Liver (tissue), 3 donors: ENCODE measurements at regions not wholly inside any gene's neighbourhood (a gene's known extent, or its start where the extent isn't known, plus 50 kb on each side); places are given as distances from the start of the nearest gene placed in this dataset.

Experiments used
- EGR1 ChIP-seq, 2 donors: IDR thresholded peaks; 2 replicates each; pipeline ENCODE4 v1.6.1; 2016 to 2018; ENCODE audit warnings: antibody characterized with exemption in 2 of 2, low read depth in 2 of 2
- FOXA2 ChIP-seq: IDR thresholded peaks from 2 replicates; pipeline ENCODE4 v1.6.1; 2016; ENCODE audit warnings: antibody characterized with exemption
- JUND ChIP-seq, 2 donors: IDR thresholded peaks; 2 replicates each; pipeline ENCODE4 v1.6.1; 2016; ENCODE audit warnings: antibody characterized with exemption in 2 of 2
- SP1 ChIP-seq: IDR thresholded peaks from 2 replicates; pipeline ENCODE4 v1.6.1; 2018; ENCODE audit warnings: antibody characterized with exemption, mild to moderate bottlenecking
- TAF1 ChIP-seq: conservative IDR thresholded peaks from 2 replicates; pipeline ENCODE4 v1.6.1; 2016; ENCODE audit warnings: antibody characterized with exemption, mild to moderate bottlenecking
- YY1 ChIP-seq: IDR thresholded peaks from 2 replicates; pipeline ENCODE4 v1.6.1; 2016; ENCODE audit warnings: antibody characterized with exemption, mild to moderate bottlenecking
- TF ChIP-seq, protein P1 (sequence below): fragments of 150-350 bp; IDR thresholded peaks from 2 replicates; pipeline ENCODE4 v1.5.1; 2017; ENCODE audit warnings: improper control_type of control experiment, low read depth, low read length; ENCODE audit not compliant: missing input control
- TF ChIP-seq, protein P2 (sequence below): IDR thresholded peaks from 2 replicates; pipeline ENCODE4 v1.6.1; 2016; ENCODE audit warnings: antibody characterized with exemption
- TF ChIP-seq, protein P3 (sequence below): IDR thresholded peaks from 2 replicates; pipeline ENCODE4 v1.6.1; 2016; ENCODE audit warnings: antibody characterized with exemption, mild to moderate bottlenecking
- TF ChIP-seq, protein P4 (sequence below): IDR thresholded peaks from 2 replicates; pipeline ENCODE4 v1.6.1; 2016; ENCODE audit warnings: antibody characterized with exemption
- TF ChIP-seq, protein P5 (sequence below): IDR thresholded peaks from 2 replicates; pipeline ENCODE4 v1.6.1; 2016; ENCODE audit warnings: antibody characterized with exemption
- donor health status: healthy.
- donor health status: healthy.

DNA sequence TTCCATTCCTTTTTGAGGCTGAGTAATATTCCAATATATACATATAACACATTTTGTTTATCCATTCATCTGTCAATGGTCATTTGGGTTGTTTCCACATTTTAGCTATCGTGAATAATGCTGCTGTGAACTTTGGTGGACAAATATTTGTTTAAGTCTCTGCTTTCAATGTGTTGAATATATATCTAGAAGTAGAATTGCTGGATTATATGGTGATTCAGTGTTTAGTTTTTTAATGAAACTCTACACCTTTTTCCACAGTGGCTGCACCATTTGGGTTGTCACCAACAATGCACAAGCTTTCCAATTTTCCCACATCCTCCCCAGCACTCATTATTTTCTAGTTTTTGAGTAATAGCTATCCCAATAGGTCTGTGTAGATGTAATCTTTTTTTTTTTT lies 69.5 kb downstream of the ACTBL2 start:
- TF ChIP-seq, protein P1, sequence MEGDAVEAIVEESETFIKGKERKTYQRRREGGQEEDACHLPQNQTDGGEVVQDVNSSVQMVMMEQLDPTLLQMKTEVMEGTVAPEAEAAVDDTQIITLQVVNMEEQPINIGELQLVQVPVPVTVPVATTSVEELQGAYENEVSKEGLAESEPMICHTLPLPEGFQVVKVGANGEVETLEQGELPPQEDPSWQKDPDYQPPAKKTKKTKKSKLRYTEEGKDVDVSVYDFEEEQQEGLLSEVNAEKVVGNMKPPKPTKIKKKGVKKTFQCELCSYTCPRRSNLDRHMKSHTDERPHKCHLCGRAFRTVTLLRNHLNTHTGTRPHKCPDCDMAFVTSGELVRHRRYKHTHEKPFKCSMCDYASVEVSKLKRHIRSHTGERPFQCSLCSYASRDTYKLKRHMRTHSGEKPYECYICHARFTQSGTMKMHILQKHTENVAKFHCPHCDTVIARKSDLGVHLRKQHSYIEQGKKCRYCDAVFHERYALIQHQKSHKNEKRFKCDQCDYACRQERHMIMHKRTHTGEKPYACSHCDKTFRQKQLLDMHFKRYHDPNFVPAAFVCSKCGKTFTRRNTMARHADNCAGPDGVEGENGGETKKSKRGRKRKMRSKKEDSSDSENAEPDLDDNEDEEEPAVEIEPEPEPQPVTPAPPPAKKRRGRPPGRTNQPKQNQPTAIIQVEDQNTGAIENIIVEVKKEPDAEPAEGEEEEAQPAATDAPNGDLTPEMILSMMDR, result no peak
- TF ChIP-seq YY1, result no peak
- no peak for TF ChIP-seq JUND (IDR thresholded peaks at IDR 0.05)
- TF ChIP-seq, protein P2, sequence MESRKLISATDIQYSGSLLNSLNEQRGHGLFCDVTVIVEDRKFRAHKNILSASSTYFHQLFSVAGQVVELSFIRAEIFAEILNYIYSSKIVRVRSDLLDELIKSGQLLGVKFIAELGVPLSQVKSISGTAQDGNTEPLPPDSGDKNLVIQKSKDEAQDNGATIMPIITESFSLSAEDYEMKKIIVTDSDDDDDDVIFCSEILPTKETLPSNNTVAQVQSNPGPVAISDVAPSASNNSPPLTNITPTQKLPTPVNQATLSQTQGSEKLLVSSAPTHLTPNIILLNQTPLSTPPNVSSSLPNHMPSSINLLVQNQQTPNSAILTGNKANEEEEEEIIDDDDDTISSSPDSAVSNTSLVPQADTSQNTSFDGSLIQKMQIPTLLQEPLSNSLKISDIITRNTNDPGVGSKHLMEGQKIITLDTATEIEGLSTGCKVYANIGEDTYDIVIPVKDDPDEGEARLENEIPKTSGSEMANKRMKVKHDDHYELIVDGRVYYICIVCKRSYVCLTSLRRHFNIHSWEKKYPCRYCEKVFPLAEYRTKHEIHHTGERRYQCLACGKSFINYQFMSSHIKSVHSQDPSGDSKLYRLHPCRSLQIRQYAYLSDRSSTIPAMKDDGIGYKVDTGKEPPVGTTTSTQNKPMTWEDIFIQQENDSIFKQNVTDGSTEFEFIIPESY, result no peak
- no peak for TF ChIP-seq TAF1
- TF ChIP-seq, protein P3, sequence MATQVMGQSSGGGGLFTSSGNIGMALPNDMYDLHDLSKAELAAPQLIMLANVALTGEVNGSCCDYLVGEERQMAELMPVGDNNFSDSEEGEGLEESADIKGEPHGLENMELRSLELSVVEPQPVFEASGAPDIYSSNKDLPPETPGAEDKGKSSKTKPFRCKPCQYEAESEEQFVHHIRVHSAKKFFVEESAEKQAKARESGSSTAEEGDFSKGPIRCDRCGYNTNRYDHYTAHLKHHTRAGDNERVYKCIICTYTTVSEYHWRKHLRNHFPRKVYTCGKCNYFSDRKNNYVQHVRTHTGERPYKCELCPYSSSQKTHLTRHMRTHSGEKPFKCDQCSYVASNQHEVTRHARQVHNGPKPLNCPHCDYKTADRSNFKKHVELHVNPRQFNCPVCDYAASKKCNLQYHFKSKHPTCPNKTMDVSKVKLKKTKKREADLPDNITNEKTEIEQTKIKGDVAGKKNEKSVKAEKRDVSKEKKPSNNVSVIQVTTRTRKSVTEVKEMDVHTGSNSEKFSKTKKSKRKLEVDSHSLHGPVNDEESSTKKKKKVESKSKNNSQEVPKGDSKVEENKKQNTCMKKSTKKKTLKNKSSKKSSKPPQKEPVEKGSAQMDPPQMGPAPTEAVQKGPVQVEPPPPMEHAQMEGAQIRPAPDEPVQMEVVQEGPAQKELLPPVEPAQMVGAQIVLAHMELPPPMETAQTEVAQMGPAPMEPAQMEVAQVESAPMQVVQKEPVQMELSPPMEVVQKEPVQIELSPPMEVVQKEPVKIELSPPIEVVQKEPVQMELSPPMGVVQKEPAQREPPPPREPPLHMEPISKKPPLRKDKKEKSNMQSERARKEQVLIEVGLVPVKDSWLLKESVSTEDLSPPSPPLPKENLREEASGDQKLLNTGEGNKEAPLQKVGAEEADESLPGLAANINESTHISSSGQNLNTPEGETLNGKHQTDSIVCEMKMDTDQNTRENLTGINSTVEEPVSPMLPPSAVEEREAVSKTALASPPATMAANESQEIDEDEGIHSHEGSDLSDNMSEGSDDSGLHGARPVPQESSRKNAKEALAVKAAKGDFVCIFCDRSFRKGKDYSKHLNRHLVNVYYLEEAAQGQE, result no peak
- TF ChIP-seq, protein P4, sequence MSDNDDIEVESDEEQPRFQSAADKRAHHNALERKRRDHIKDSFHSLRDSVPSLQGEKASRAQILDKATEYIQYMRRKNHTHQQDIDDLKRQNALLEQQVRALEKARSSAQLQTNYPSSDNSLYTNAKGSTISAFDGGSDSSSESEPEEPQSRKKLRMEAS, result no peak
- no peak for TF ChIP-seq SP1
- TF ChIP-seq FOXA2, result no peak
- TF ChIP-seq EGR1 (IDR thresholded peaks at IDR 0.05; ENCODE audit: low read depth in 2 of 2), result no peak
- TF ChIP-seq, protein P5, sequence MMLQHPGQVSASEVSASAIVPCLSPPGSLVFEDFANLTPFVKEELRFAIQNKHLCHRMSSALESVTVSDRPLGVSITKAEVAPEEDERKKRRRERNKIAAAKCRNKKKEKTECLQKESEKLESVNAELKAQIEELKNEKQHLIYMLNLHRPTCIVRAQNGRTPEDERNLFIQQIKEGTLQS, result no peak
